ENCODE measurements at regions not wholly inside any gene's neighbourhood (a gene's known extent, or its start where the extent isn't known, plus 50 kb on each side); places are given as distances from the start of the nearest gene placed in this dataset.
"Not testable (repeated sequence)": the region's sequence is repeated elsewhere in the genome, so short reads cannot be mapped to it uniquely, and the experiment has no call there.

DNA sequence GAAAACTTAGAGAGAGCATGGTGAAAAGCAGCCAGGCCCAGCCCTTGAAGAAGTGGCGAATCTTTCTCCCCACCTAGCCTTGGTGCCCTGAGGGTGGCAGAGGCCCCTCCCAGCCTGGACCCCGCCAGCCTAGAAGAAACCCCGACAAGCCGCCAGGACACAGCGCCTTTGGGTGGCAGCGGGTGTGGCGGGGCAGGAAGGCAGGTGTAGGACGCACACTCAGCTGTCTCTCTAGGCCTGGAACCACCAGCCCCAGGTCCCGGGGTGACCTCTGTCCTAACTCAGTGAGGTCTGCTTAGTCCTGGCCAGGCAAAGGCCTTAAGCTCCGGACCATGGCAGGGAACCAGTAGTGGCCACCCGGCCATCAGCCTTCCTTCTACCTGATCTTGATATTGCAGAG, 178.3 kb downstream of the BARX1 start:
- in situ Hi-C loops (cut with MboI; ENCODE audit: low pct_unique_long_range_greater_than_20kb, low sequenced_read_pairs, unreplicated experiment): no loop called here
- TF ChIP-seq, protein P1, sequence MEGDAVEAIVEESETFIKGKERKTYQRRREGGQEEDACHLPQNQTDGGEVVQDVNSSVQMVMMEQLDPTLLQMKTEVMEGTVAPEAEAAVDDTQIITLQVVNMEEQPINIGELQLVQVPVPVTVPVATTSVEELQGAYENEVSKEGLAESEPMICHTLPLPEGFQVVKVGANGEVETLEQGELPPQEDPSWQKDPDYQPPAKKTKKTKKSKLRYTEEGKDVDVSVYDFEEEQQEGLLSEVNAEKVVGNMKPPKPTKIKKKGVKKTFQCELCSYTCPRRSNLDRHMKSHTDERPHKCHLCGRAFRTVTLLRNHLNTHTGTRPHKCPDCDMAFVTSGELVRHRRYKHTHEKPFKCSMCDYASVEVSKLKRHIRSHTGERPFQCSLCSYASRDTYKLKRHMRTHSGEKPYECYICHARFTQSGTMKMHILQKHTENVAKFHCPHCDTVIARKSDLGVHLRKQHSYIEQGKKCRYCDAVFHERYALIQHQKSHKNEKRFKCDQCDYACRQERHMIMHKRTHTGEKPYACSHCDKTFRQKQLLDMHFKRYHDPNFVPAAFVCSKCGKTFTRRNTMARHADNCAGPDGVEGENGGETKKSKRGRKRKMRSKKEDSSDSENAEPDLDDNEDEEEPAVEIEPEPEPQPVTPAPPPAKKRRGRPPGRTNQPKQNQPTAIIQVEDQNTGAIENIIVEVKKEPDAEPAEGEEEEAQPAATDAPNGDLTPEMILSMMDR (IDR thresholded peaks at IDR 0.05; ENCODE audit: extremely low read depth, insufficient read depth, missing control alignments): no peak
- DNase-seq (ENCODE audit: low spot score): no peak

DNA sequence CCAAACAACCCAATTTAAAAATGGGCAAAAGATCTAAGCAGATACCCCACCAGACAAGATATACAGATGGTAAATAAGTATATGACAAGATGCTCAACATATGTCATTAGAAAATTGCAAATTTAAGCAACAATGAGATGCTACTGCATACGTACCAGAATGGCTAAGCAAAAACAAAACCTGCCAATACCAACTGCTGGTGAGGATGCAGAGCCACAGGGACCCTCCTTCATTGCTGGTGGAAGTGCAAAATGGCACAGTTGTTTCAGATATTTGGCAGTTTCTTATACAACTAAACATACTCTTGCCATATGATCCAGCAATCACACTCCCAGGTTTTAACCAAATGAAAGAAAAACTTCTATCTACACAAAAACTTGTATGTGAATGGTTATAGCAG, 178.9 kb downstream of the BARX1 start:
- no peak for DNase-seq (ENCODE audit: low spot score)
- TF ChIP-seq, protein P1 (IDR thresholded peaks at IDR 0.05; ENCODE audit: extremely low read depth, insufficient read depth, missing control alignments): no peak
- in situ Hi-C loops (cut with MboI; ENCODE audit: low pct_unique_long_range_greater_than_20kb, low sequenced_read_pairs, unreplicated experiment): no loop called here

DNA sequence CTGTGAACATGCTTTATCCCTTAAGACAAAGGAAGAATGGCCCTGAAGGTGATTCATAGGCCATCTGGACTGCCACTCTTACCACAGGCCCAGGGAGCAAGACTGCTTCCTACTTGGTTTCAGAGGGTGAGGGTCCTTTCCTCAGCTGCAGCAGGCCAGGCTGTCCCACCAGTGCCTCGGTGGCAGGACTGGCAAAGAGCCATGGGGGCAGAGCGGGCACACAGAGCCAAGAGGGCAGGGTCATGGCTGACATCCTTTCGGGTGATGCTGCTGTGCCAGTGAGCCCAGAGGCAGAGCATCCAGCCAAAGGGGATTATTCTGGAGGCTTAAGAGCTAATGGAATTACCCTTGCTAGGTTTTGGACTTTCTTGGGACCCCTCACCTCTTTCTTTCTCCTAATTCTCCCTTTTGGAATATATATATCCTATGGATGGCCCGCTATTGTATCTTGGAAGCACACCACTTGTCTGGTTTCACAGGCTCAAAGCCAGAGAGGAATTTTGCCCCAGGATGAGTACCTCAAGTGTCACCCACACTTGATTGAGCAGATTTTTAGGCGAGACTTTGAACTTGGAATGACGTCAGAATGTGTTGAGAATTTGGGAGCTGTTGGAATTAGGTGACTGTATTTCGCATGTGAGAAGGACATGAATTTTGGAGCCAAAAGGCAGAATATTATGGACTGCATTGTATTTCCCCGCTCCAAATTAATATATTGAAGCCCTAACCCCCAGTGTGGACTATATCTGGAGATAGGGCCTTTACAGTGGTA, 180.6 kb downstream of the BARX1 start:
- in situ Hi-C loops (cut with MboI; ENCODE audit: low pct_unique_long_range_greater_than_20kb, low sequenced_read_pairs, unreplicated experiment): no loop called here
- no peak for DNase-seq (ENCODE audit: low spot score)
- TF ChIP-seq, protein P1 (IDR thresholded peaks at IDR 0.05; ENCODE audit: extremely low read depth, insufficient read depth, missing control alignments): no peak

DNA sequence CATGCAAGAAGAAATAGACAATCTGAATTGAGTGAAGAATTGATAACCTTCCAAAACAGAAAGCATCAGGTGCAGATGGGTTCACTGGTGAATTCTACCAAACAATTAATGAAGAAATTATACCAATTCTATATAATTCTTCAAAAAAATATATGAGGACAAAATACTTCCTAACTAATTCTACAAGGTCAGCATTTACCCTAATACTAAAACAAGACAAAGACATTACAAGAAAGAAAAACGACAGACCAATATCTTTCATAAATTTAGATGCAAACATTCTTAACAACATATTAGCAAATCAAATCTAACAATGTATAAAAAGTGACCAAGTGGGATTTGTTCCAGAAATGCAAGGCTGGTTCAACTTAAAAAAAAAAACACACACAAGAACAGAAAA, 183.9 kb downstream of the BARX1 start:
- TF ChIP-seq, protein P1 (IDR thresholded peaks at IDR 0.05; ENCODE audit: extremely low read depth, insufficient read depth, missing control alignments): no peak
- no peak for DNase-seq (ENCODE audit: low spot score)
- in situ Hi-C loops (cut with MboI; ENCODE audit: low pct_unique_long_range_greater_than_20kb, low sequenced_read_pairs, unreplicated experiment): no loop called here

DNA sequence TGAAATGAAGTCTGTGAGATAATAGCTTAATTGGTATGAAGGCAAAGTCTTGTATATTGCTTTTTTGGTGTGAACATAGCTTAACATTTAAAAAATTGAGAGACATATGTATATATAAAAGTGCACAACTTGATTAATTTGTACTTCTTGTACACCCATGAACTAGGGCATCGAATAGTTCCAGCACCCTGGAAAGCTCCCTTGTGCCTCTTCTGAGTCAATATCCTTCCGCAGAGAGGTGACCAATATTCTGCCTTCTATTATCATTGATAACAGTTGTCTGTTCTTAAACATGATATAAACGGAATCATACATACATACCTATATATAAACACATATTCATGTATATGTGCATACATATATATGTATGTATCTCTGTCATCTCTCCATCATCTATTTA, 185.4 kb downstream of the PHF2 start:
- TF ChIP-seq, protein P1 (IDR thresholded peaks at IDR 0.05; ENCODE audit: extremely low read depth, insufficient read depth, missing control alignments): no peak
- in situ Hi-C loops (cut with MboI; ENCODE audit: low pct_unique_long_range_greater_than_20kb, low sequenced_read_pairs, unreplicated experiment): no loop called here
- DNase-seq (ENCODE audit: low spot score): no peak

DNA sequence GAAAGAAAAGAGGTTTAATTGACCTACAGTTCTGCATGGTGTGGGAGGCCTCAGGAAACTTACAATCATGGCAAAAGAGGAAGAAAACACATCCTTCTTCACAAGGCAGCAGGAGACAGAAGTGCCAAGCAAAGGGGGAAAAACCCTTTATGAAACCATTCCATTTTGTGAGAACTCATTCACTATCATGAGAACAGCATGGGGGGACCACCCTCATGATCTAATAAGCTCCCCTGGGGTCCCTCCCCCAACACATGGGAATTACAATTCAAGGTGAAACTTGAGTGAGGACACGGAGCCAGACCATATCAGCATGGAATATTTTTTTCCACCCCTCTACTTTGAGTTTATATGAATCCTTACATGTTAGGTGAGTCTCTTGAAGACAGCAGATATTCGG, 173.7 kb downstream of the PHF2 start:
- in situ Hi-C loops (cut with MboI; ENCODE audit: low pct_unique_long_range_greater_than_20kb, low sequenced_read_pairs, unreplicated experiment): no loop called here
- no peak for DNase-seq (ENCODE audit: low spot score)

DNA sequence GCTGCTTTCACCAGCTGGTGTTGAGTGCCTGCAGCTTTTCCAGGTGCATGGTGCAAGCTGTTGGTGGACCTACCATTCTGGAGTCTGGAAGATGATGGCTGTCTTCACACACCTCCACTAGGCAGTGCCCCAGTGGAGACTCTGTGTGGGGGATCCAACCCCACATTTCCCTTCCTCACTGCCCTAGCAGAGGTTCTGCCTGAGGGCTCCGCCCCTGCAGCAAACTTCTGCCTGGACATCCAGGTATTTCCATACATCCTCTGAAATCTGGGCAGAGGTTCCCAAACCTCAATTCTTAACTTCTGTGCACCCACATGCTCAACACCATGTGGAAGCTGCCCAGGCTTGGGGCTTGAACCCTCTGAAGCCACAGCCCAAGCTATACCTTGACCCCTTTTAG, 172.4 kb downstream of the PHF2 start:
- in situ Hi-C loops (cut with MboI; ENCODE audit: low pct_unique_long_range_greater_than_20kb, low sequenced_read_pairs, unreplicated experiment); DNase-seq (ENCODE audit: low spot score): not testable (repeated sequence)

More for the DNA sequence above, 173.7 kb downstream of the PHF2 start:
- TF ChIP-seq, protein P1 (IDR thresholded peaks at IDR 0.05; ENCODE audit: extremely low read depth, insufficient read depth, missing control alignments): no peak
